SU-DHL-6 (cell line): ENCODE measurements at regions not wholly inside any gene's neighbourhood (a gene's known extent, or its start where the extent isn't known, plus 50 kb on each side); places are given as distances from the start of the nearest gene placed in this dataset.

Source experiments
- CTCF ChIP-seq: fragments of 200-600 bp; sonication (generic); IDR thresholded peaks from one replicate; pipeline ENCODE4 v1.5.1; 2017; ENCODE audit warnings: antibody characterized with exemption, mild to moderate bottlenecking, low read length, moderate library complexity; ENCODE audit not compliant: insufficient read depth, poor library complexity, severe bottlenecking
- EZH2phosphoT487 ChIP-seq: fragments of 200-600 bp; sonication (generic), shearing (Covaris generic); conservative IDR thresholded peaks from 2 replicates; pipeline ENCODE4 v1.6.1; 2018; ENCODE audit warnings: mild to moderate bottlenecking, antibody characterized with exemption, low read length, moderate library complexity, mixed read lengths

DNA sequence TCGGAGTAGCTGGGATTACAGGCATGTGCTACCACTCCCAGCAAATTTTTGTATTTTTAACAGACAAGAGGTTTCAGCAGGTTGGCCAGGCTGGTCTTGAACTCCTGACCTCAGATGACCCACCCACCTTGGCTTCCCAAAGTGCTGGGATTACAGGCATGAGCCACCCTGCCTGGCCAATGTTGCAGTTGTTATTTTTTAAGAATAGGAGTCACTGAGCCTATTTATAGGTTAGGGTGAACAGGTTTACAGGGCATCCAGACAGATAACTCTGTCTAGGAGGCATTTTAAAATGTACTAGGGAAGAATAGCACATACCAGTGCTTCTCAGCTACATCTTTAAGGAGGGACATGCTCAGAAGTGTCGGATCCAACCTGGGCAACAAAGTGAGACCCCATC is 60.1 kb upstream of the BNC2 start:
- TF ChIP-seq CTCF (no peak), EZH2phosphoT487 (no peak)
